ENCODE measurements at regions not wholly inside any gene's neighbourhood (a gene's known extent, or its start where the extent isn't known, plus 50 kb on each side); places are given as distances from the start of the nearest gene placed in this dataset.

- Histone ChIP-seq H3K4me2 (ENCODE audit: insufficient read depth, low read length) (no peak overlapping the region), H3K9me3 (replicated peaks; ENCODE audit: control insufficient read depth, insufficient read depth, low read length) (peaks cover 6% of the 10 kb centered on the region), H2AFZ (ENCODE audit: low read depth, low read length) (no peak overlapping the region), H4K20me1 (replicated peaks; ENCODE audit: control insufficient read depth, extremely low read depth, insufficient read depth, low read length) (no peaks in the 10 kb centered on the region), H3K36me3 (ENCODE audit: control insufficient read depth in 2 of 2, extremely low read depth in 1 of 2, insufficient read depth in 2 of 2, low read length in 2 of 2) (no peaks in the 10 kb centered on the region), H3K79me2 (ENCODE audit: control insufficient read depth, insufficient read depth, low read length) (no peaks in the 10 kb centered on the region), H3K9me1 (replicated peaks; ENCODE audit: control insufficient read depth, extremely low read depth, insufficient read depth, low read length) (no peaks in the 10 kb centered on the region), H3K4me3 (replicated peaks in 1 of 3; ENCODE audit: insufficient read depth in 1 of 3, low read depth in 1 of 3, low read length in 3 of 3) (no peak overlapping the region), H3K27me3 (ENCODE audit: control insufficient read depth in 2 of 2, insufficient read depth in 2 of 2, low read length in 2 of 2) (no peaks in the 10 kb centered on the region), H3K9ac (replicated peaks; ENCODE audit: extremely low read depth, insufficient read depth, low read length) (no peak overlapping the region), H3K4me1 (ENCODE audit: control insufficient read depth, extremely low read depth, insufficient read depth, low read length) (no peaks in the 10 kb centered on the region), H3K27ac (ENCODE audit: insufficient read depth, low read depth, low read length) (no peak overlapping the region)
- FAIRE-seq, result no peak
- intact Hi-C loops (cut with micrococcal nuclease), result no loop called here
- no peak for DNase-seq (ENCODE audit: low read depth, low spot score)
- peak in 1 of 2 donors; percentile 21 for TF ChIP-seq CTCF (IDR thresholded peaks at IDR 0.05; ENCODE audit: extremely low read depth in 1 of 2, insufficient read depth in 1 of 2, low read depth in 1 of 2, low read length in 2 of 2)
- TF ChIP-seq MYC (IDR thresholded peaks at IDR 0.05; ENCODE audit: low read depth, low read length), result no peak
- ChIA-PET POLR2A (no interaction called here), CTCF (no interaction called here)
- BruUV-seq (replicated peaks), result no TSS peak
- dilution Hi-C loops (cut with MboI; ENCODE audit: extremely low pct_ligation_motif_present, low sequenced_read_pairs), result no loop called here
These were observed 1152.9 kb upstream of the CDH6 start for GRCh38 chr5:30040488-30041118.

GRCh38 chr5:30039379-30039778 lies 1154.1 kb upstream of the CDH6 start:
- H3K9me3 ChIP-seq (replicated peaks; ENCODE audit: control insufficient read depth, insufficient read depth, low read length), result peaks cover 8% of the 10 kb centered on the region
- FAIRE-seq (no peak), DNase-seq (ENCODE audit: low read depth, low spot score) (no peak)
- no peak overlapping the region for H3K4me3 ChIP-seq (replicated peaks in 1 of 3; ENCODE audit: insufficient read depth in 1 of 3, low read depth in 1 of 3, low read length in 3 of 3)
- no peak overlapping the region for H3K4me2 ChIP-seq (ENCODE audit: insufficient read depth, low read length)
- H2AFZ ChIP-seq (ENCODE audit: low read depth, low read length), result no peak overlapping the region
- intact Hi-C loops (cut with micrococcal nuclease) (no loop called here), dilution Hi-C loops (cut with MboI; ENCODE audit: extremely low pct_ligation_motif_present, low sequenced_read_pairs) (no loop called here)
- H3K27ac ChIP-seq (ENCODE audit: insufficient read depth, low read depth, low read length), result no peak overlapping the region
- H3K4me1 ChIP-seq (ENCODE audit: control insufficient read depth, extremely low read depth, insufficient read depth, low read length), result no peaks in the 10 kb centered on the region
- H3K9ac ChIP-seq (replicated peaks; ENCODE audit: extremely low read depth, insufficient read depth, low read length), result no peak overlapping the region
- no peak for TF ChIP-seq GATA2 (IDR thresholded peaks at IDR 0.05; ENCODE audit: insufficient read depth, insufficient read length, low read depth, low read length)
- TF ChIP-seq FOS (IDR thresholded peaks at IDR 0.05; ENCODE audit: borderline replicate concordance, insufficient read depth, low read length), result no peak
- TF ChIP-seq POLR2A (IDR thresholded peaks at IDR 0.05; ENCODE audit: low read depth, low read length), result no peak
- TF ChIP-seq CTCF (IDR thresholded peaks at IDR 0.05; ENCODE audit: extremely low read depth in 1 of 2, insufficient read depth in 1 of 2, low read depth in 1 of 2, low read length in 2 of 2), result no peak
- TF ChIP-seq EZH2 (IDR thresholded peaks at IDR 0.05; ENCODE audit: borderline replicate concordance, low read depth, low read length, severe bottlenecking), result no peak
- no peak for TF ChIP-seq MAX (IDR thresholded peaks at IDR 0.05; ENCODE audit: insufficient read depth, insufficient read length)
- no peak for TF ChIP-seq JUN (IDR thresholded peaks at IDR 0.05; ENCODE audit: borderline replicate concordance, insufficient read depth, insufficient read length, low read depth)
- TF ChIP-seq POLR2AphosphoS5 (IDR thresholded peaks at IDR 0.05; ENCODE audit: insufficient read depth, low read depth, low read length), result no peak
- TF ChIP-seq MYC (IDR thresholded peaks at IDR 0.05; ENCODE audit: low read depth, low read length), result no peak
- H4K20me1 ChIP-seq (replicated peaks; ENCODE audit: control insufficient read depth, extremely low read depth, insufficient read depth, low read length), result no peaks in the 10 kb centered on the region
- BruUV-seq (replicated peaks), result no TSS peak
- no peaks in the 10 kb centered on the region for H3K36me3 ChIP-seq (ENCODE audit: control insufficient read depth in 2 of 2, extremely low read depth in 1 of 2, insufficient read depth in 2 of 2, low read length in 2 of 2)
- H3K9me1 ChIP-seq (replicated peaks; ENCODE audit: control insufficient read depth, extremely low read depth, insufficient read depth, low read length), result no peaks in the 10 kb centered on the region
- POLR2A ChIA-PET, result no interaction called here
- no peaks in the 10 kb centered on the region for H3K79me2 ChIP-seq (ENCODE audit: control insufficient read depth, insufficient read depth, low read length)
- CTCF ChIA-PET, result no interaction called here
- no peaks in the 10 kb centered on the region for H3K27me3 ChIP-seq (ENCODE audit: control insufficient read depth in 2 of 2, insufficient read depth in 2 of 2, low read length in 2 of 2)

Data from endothelial cell of umbilical vein (primary cell).